ENCODE measurements at regions not wholly inside any gene's neighbourhood (a gene's known extent, or its start where the extent isn't known, plus 50 kb on each side); places are given as distances from the start of the nearest gene placed in this dataset.

GRCh38 chr2:234212534-234212933 lies 162.0 kb downstream of the SPP2 start:
- CTCF ChIA-PET = no interaction called here
- Mint-ChIP-seq H3K27ac (no peak overlapping the region), H3K4me1 (peaks cover 10% of the 10 kb centered on the region), H3K4me3 (no peak overlapping the region), H3K9me3 (ENCODE audit: low read depth) (no peaks in the 10 kb centered on the region), H3K36me3 (peaks cover 10% of the 10 kb centered on the region), H3K27me3 (peaks cover 2% of the 10 kb centered on the region)
- DNase-seq (no peak), ATAC-seq (no peak)

- Mint-ChIP-seq H3K4me3 (no peak overlapping the region), H3K4me1 (peaks cover 7% of the 10 kb centered on the region), H3K27ac (no peak overlapping the region), H3K36me3 (peaks cover 14% of the 10 kb centered on the region), H3K27me3 (peaks cover 2% of the 10 kb centered on the region), H3K9me3 (ENCODE audit: low read depth) (no peaks in the 10 kb centered on the region)
- DNase-seq (no peak), ATAC-seq (no peak)
- CTCF ChIA-PET = interaction anchor here (1.0 kb wide), 1 partner anchor 18 kb away, joined by 3 read pairs; no protein-coding TSS in a partner anchor
These were observed 161.3 kb downstream of the SPP2 start for GRCh38 chr2:234211797-234212196.

GRCh38 chr2:234206738-234207137 lies 156.2 kb downstream of the SPP2 start:
- DNase-seq = no peak
- H3K27ac Mint-ChIP-seq = no peak overlapping the region
- H3K36me3 Mint-ChIP-seq = peaks cover 33% of the 10 kb centered on the region
- H3K4me3 Mint-ChIP-seq = no peak overlapping the region
- H3K9me3 Mint-ChIP-seq (ENCODE audit: low read depth) = peaks cover 15% of the 10 kb centered on the region
- no peaks in the 10 kb centered on the region for H3K4me1 Mint-ChIP-seq
- no peaks in the 10 kb centered on the region for H3K27me3 Mint-ChIP-seq
- CTCF ChIA-PET = no interaction called here
- ATAC-seq = no peak

GRCh38 chr2:234204480-234204879 lies 154.0 kb downstream of the SPP2 start:
- Mint-ChIP-seq H3K4me1 (no peaks in the 10 kb centered on the region), H3K27ac (no peak overlapping the region), H3K9me3 (ENCODE audit: low read depth) (peaks cover 15% of the 10 kb centered on the region), H3K27me3 (no peaks in the 10 kb centered on the region), H3K4me3 (no peak overlapping the region), H3K36me3 (peaks cover 32% of the 10 kb centered on the region)
- CTCF ChIA-PET = no interaction called here
- no peak for ATAC-seq
- DNase-seq = no peak

- DNase-seq = no peak
- Mint-ChIP-seq H3K9me3 (ENCODE audit: low read depth) (peaks cover 15% of the 10 kb centered on the region), H3K27ac (no peak overlapping the region), H3K4me1 (peaks cover 3% of the 10 kb centered on the region), H3K27me3 (no peaks in the 10 kb centered on the region), H3K36me3 (peaks cover 26% of the 10 kb centered on the region), H3K4me3 (no peak overlapping the region)
- ATAC-seq = no peak
- CTCF ChIA-PET = no interaction called here
These were observed 152.9 kb downstream of the SPP2 start for GRCh38 chr2:234203135-234203984.

GRCh38 chr2:234202601-234203000 lies 152.1 kb downstream of the SPP2 start:
- H3K9me3 Mint-ChIP-seq (ENCODE audit: low read depth) = peaks cover 15% of the 10 kb centered on the region
- ATAC-seq (no peak), DNase-seq (no peak)
- peaks cover 5% of the 10 kb centered on the region for H3K4me1 Mint-ChIP-seq
- peaks cover 23% of the 10 kb centered on the region for H3K36me3 Mint-ChIP-seq
- CTCF ChIA-PET = no interaction called here
- H3K4me3 Mint-ChIP-seq = no peak overlapping the region
- no peak overlapping the region for H3K27ac Mint-ChIP-seq
- peaks cover 2% of the 10 kb centered on the region for H3K27me3 Mint-ChIP-seq

GRCh38 chr2:234199996-234200395 lies 149.5 kb downstream of the SPP2 start:
- Mint-ChIP-seq H3K9me3 (ENCODE audit: low read depth) (peaks cover 15% of the 10 kb centered on the region), H3K4me3 (no peak overlapping the region)
- CTCF ChIA-PET = no interaction called here

GRCh38 chr2:234198976-234199375 lies 148.5 kb downstream of the SPP2 start:
- no peak for DNase-seq
- H3K36me3 Mint-ChIP-seq = peaks cover 11% of the 10 kb centered on the region
- no peak overlapping the region for H3K27ac Mint-ChIP-seq
- peaks cover 10% of the 10 kb centered on the region for H3K27me3 Mint-ChIP-seq
- H3K4me1 Mint-ChIP-seq = peaks cover 6% of the 10 kb centered on the region
- H3K4me3 Mint-ChIP-seq = no peak overlapping the region
- CTCF ChIA-PET = interaction anchor here (0.8 kb wide), 1 partner anchor 9 kb away, joined by 3 read pairs; no protein-coding TSS in a partner anchor
- no peak for ATAC-seq
- peaks cover 13% of the 10 kb centered on the region for H3K9me3 Mint-ChIP-seq (ENCODE audit: low read depth)

More at GRCh38 chr2:234199996-234200395, 149.5 kb downstream of the SPP2 start:
- Mint-ChIP-seq H3K36me3 (peaks cover 15% of the 10 kb centered on the region), H3K4me1 (peaks cover 6% of the 10 kb centered on the region), H3K27ac (no peak overlapping the region), H3K27me3 (peaks cover 6% of the 10 kb centered on the region)
- ATAC-seq (no peak), DNase-seq (no peak)

- no peak overlapping the region for H3K27ac Mint-ChIP-seq
- H3K9me3 Mint-ChIP-seq (ENCODE audit: low read depth) = peaks cover 6% of the 10 kb centered on the region
- H3K36me3 Mint-ChIP-seq = peaks cover 3% of the 10 kb centered on the region
- DNase-seq (no peak), ATAC-seq (no peak)
- no peak overlapping the region for H3K4me3 Mint-ChIP-seq
- peaks cover 14% of the 10 kb centered on the region for H3K27me3 Mint-ChIP-seq
- peaks cover 6% of the 10 kb centered on the region for H3K4me1 Mint-ChIP-seq
- CTCF ChIA-PET = no interaction called here
These were observed 145.0 kb downstream of the SPP2 start for GRCh38 chr2:234195516-234195915.

- no peak overlapping the region for H3K4me3 Mint-ChIP-seq
- H3K27ac Mint-ChIP-seq = no peak overlapping the region
- ATAC-seq = no peak
- CTCF ChIA-PET = no interaction called here
- H3K36me3 Mint-ChIP-seq = peaks cover 3% of the 10 kb centered on the region
- peaks cover 14% of the 10 kb centered on the region for H3K27me3 Mint-ChIP-seq
- H3K4me1 Mint-ChIP-seq = peaks cover 6% of the 10 kb centered on the region
- peaks cover 6% of the 10 kb centered on the region for H3K9me3 Mint-ChIP-seq (ENCODE audit: low read depth)
- DNase-seq = no peak
These were observed 143.6 kb downstream of the SPP2 start for GRCh38 chr2:234193977-234194563.

GRCh38 chr2:234191819-234192407 lies 141.4 kb downstream of the SPP2 start:
- CTCF ChIA-PET = no interaction called here
- ATAC-seq (no peak), DNase-seq (no peak)
- Mint-ChIP-seq H3K4me3 (no peak overlapping the region), H3K27me3 (peaks cover 8% of the 10 kb centered on the region), H3K36me3 (peaks cover 3% of the 10 kb centered on the region), H3K9me3 (ENCODE audit: low read depth) (peaks cover 6% of the 10 kb centered on the region), H3K27ac (no peak overlapping the region), H3K4me1 (no peaks in the 10 kb centered on the region)

- H3K4me3 Mint-ChIP-seq = no peak overlapping the region
- no peak for ATAC-seq
- peaks cover 2% of the 10 kb centered on the region for H3K9me3 Mint-ChIP-seq (ENCODE audit: low read depth)
- peaks cover 2% of the 10 kb centered on the region for H3K36me3 Mint-ChIP-seq
- H3K27me3 Mint-ChIP-seq = peaks cover 10% of the 10 kb centered on the region
- H3K4me1 Mint-ChIP-seq = no peaks in the 10 kb centered on the region
- DNase-seq = no peak
- CTCF ChIA-PET = interaction anchor here (1.1 kb wide), 1 partner anchor 9 kb away, joined by 3 read pairs; no protein-coding TSS in a partner anchor
- H3K27ac Mint-ChIP-seq = no peak overlapping the region
These were observed 139.3 kb downstream of the SPP2 start for GRCh38 chr2:234189786-234190300.

- no peak overlapping the region for H3K4me3 Mint-ChIP-seq
- peaks cover 15% of the 10 kb centered on the region for H3K27me3 Mint-ChIP-seq
- H3K4me1 Mint-ChIP-seq = no peaks in the 10 kb centered on the region
- H3K27ac Mint-ChIP-seq = no peak overlapping the region
- ATAC-seq (no peak), DNase-seq (no peak)
- CTCF ChIA-PET = interaction anchor here (1.1 kb wide), 1 partner anchor 10 kb away, joined by 3 read pairs; no protein-coding TSS in a partner anchor
- peaks cover 2% of the 10 kb centered on the region for H3K36me3 Mint-ChIP-seq
- peaks cover 2% of the 10 kb centered on the region for H3K9me3 Mint-ChIP-seq (ENCODE audit: low read depth)
These were observed 138.7 kb downstream of the SPP2 start for GRCh38 chr2:234189230-234189629.
